ENCODE measurements at regions not wholly inside any gene's neighbourhood (a gene's known extent, or its start where the extent isn't known, plus 50 kb on each side); places are given as distances from the start of the nearest gene placed in this dataset.
"Not testable (repeated sequence)": the region's sequence is repeated elsewhere in the genome, so short reads cannot be mapped to it uniquely, and the experiment has no call there.

GRCh38 chr15:44849701-44850403, 106.6 kb upstream of the TERB2 start:
- not testable (repeated sequence) for DNase-seq

DNA sequence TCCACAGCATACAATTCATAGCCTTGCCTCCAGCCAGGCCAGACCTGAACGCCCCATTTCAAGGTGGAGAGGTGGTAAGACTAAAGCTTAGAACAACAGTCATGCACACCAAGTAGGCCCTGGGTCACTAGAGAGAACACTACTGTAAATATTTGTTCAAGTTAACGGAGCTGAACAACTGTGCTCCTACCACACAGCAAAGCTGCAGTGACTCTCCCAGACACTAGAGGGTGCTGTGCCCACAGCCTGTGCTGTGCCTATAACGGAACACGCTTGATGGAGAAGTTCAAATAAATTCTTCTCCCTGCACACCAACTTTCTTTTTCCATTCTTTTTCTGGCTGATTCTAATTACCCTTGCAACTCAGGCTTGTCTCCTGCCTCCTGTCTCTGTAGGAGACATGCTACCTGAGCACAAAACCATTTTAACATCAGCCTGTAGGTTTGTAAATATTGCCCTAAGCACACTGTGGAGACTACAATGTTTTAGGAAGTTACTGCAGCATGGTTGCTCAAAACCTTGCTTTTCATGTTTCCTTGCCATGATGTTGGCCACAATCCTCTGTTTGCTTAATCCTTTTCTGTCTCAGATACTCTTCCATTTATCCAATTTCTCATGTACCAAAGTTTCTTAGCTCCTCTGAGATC, 103.1 kb upstream of the TERB2 start:
- peak; percentile 57 for DNase-seq

DNA sequence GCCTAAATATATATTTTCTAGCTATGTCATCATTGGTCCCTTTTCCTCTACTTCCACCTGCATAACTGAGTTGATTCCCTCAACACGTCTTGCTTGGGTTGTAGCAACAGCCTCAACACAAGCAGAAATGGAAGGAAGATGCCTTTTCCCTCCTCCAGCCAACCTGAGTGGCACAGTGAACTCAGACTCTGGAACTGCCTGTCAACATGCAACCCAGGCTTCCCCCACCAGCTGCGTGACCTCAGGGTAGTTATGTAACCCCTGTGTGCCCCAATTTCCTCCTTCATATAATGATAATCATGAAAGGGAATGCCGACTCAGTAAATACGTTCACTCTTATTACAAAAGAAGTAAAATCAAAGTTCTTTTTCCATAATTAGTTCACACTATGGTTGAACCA, 101.8 kb upstream of the TERB2 start:
- DNase-seq: not testable (repeated sequence)

GRCh38 chr15:44856284-44856683, 100.2 kb upstream of the TERB2 start:
- not testable (repeated sequence) for DNase-seq

DNA sequence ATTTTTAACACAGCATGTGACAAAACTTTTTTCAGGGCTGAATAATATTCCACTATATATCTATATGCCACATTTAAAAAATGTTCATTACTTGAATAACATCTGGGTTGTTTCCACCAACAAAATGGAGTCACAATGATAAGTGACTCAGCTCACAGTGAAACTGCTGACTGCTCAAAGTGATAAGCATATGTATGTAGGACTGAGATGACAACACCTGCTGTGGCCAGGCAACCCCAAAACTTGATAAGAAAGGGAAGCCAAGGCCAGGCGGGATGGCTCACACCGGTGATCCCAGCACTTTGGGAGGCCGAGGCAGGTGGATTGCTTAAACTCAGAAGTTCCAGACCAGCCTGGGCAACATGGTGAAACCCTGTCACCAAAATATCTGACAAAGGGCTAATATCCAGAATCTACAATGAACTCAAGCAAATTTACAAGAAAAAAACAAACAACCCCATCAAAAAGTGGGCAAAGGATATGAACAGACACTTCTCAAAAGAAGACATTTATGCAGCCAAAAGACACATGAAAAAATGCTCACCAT, 99.2 kb upstream of the TERB2 start:
- DNase-seq: not testable (repeated sequence)

DNA sequence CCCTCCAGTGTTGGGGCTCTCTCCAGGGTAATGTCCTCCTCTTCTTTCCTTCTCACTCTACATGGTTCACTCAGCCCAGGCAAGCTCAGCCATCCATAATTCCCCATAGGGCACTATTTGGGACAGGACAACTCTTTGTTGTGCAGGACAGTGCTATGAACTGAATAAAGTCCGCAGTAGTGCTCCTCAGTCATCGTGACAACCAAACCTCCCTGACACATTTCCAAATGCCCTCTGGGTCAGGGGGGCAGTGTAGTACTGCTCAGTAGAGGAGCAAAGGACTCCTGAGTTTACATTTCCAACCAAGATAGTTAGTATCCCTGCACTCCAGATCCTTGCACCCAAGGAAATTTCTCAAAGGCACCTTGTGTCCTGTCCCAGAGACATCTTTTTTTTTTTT, 97.4 kb upstream of the TERB2 start:
- not testable (repeated sequence) for DNase-seq

GRCh38 chr15:44860168-44860567, 96.3 kb upstream of the TERB2 start:
- DNase-seq: not testable (repeated sequence)

DNA sequence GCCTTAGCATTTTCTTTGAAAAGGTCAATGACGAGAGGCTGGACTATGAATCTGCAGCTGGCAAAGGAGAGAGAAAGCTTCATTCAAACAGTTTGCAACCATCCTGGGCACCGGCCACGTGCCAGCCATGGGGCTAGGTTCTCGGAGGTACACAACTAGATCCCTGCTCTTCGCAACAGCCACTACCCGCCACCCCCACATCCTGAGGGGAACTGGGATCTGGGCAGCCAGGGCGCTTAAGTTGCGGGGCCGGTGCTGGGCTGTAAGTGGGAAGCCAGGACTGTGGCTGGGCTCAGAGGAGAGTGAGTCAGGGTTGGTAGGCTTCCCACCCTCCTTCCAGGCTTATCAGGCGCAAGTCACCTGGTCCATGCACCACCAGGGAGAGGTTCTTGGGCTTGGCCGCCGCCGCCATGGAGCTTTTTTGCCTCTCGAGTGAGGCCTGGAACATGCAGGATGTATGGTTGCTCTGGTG, 95.0 kb upstream of the TERB2 start:
- no peak for DNase-seq

- DNase-seq: no peak
Observed at GRCh38 chr15:44861917-44862316, 94.6 kb upstream of the TERB2 start.

DNA sequence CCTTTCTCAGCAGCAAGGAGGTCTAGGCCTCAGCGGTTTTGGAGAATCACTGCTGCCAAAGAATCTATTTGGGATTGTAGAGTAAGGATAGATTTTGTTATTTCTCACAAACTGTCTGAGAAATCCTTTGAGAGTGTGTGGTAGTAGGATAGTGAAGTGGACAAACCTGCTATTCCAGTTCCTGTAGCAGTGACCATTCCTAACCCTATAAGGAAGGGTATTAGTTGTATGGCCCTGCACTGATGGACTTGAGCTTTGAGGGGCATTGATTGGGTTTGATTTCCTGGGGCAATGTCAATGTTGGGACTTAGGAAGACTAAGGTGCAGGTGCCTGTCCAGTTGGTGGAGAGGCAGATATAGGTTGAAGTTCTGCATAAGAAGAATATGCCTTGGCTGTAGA, 93.6 kb upstream of the TERB2 start:
- not testable (repeated sequence) for DNase-seq

GRCh38 chr15:44868100-44868499, 88.4 kb upstream of the TERB2 start:
- DNase-seq: not testable (repeated sequence)

DNA sequence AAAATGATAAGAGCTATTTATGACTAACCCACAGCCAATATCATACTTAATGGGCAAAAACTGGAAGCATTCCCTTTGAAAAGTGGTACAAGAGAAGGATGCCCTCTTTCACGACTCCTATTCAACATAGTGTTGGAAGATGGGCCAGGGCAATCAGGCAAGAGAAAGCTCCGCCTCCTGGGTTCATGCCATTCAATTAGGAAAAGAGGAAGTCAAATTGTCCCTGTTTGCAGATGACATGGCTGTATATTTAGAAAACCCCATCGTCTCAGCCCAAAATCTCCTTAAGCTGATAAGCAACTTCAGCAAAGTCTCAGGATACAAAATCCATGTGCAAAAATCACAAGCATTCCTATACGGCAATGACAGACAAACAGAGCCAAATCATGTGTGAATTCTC, 86.4 kb upstream of the TERB2 start:
- DNase-seq: not testable (repeated sequence)

DNA sequence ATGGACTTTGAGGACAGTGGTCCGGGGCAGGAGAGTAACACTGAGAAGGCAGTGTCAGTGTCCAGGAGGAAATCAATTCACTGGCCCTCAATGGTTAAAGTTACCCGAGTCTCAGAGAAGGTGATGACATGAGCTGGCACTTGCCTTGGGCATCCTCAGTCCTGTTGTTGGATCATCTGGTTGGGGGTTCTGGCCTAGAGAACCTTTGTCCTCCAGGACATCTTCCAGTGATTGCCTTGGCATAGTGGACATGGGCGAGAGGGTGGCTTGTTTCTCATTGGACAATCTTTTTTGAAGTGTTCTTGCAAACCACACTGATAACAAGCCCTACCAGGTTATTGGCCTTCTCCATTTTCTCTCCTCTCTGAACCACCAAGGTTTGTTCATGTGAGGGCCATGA, 83.4 kb upstream of the TERB2 start:
- DNase-seq: no peak

DNA sequence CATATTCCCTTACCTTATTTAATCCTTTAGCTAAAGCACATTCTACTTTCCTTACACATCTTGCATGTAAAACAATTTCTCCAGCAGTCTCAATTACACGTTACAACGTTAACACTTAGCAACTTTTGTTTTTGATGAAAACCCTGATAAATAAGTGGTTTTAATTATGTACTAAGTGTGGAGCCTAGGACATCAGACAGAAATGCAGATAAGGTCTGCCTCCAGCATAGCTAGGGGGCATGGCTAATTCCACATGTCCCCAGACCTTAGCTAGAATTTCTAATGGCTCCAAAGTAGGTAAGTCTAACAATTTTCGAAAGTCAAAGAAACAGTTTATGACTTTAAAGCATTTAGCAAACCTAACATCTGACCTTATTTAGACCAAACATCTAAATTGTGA, 77.4 kb upstream of the TERB2 start:
- DNase-seq: no peak

DNA sequence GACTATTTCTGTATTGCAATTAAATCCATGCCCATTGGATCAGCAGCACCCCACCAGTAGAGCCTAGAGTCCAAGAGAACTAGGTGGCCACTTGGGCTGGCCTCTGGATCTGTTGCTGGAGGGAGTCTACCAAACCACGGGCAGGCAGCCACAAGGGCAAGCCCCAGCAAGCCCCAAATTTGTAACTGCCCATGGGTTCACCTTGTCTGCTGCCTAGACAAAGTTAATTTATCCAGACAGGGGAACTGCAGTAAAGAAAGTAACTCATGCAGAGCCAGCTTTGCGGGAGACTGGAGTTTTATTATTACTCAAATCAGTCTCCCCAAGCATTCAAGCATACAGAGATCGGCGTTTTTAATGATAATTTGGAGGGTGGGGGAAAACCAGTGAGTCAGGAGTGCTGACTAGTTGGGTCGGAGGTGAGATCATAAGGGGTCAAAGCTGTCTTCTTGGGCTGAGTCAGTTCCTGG, 74.0 kb upstream of the TERB2 start:
- no peak for DNase-seq

GRCh38 chr15:44883199-44883877, 73.1 kb upstream of the TERB2 start:
- no peak for DNase-seq

- DNase-seq: not testable (repeated sequence)
Observed at GRCh38 chr15:44898890-44899651, 57.4 kb upstream of the TERB2 start.

- not testable (repeated sequence) for DNase-seq
Observed at GRCh38 chr15:44899775-44900174, 56.7 kb upstream of the TERB2 start.

GRCh38 chr15:44900796-44901195, 55.7 kb upstream of the TERB2 start:
- DNase-seq: not testable (repeated sequence)

DNA sequence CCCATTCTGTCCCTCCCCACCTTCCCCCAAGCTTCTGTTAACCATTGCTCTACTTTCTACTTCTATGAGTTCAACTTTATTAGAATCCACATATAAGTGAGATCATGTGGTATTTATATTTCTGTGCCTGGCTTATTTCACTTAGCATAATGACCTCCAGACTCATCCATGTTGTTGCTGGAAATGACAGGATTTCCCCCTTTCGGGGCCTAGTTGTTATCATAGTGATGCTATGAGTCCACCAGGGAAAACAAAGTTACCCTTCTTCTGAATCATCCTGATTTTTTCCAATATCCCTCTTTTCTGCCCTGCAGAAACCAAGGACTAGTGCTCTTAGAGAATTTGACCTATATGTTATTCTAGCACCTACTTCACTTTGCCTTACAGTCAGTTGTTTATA, 53.2 kb upstream of the TERB2 start:
- not testable (repeated sequence) for DNase-seq

GRCh38 chr15:44904651-44905340, 51.7 kb upstream of the TERB2 start:
- DNase-seq: not testable (repeated sequence)
